Esophagus muscularis mucosa (tissue), 4 donors: ENCODE measurements at regions not wholly inside any gene's neighbourhood (a gene's known extent, or its start where the extent isn't known, plus 50 kb on each side); places are given as distances from the start of the nearest gene placed in this dataset.

ENCODE experiments used
- EP300 ChIP-seq: sonication (generic); formaldehyde crosslinking; IDR thresholded peaks from one replicate; pipeline ENCODE4 v1.6.1; 2017; ENCODE audit warnings: antibody characterized with exemption
- POLR2A ChIP-seq: fragments of 450-650 bp; IDR thresholded peaks from one replicate; pipeline ENCODE4 v1.6.1; 2017; ENCODE audit warnings: antibody characterized with exemption, moderate library complexity, mild to moderate bottlenecking, low read depth
- POLR2AphosphoS5 ChIP-seq, 2 donors: sonication (generic); formaldehyde crosslinking; IDR thresholded peaks; one replicate each; pipeline ENCODE4 v1.6.1; 2017; ENCODE audit warnings: antibody characterized with exemption in 2 of 2
- TF ChIP-seq, protein P1 (sequence below), 3 experiments: fragments of 200-600 bp in 2 of 3; fragments of 450-650 bp in 1 of 3; sonication (generic) in 2 of 3; IDR thresholded peaks; one replicate each; pipeline ENCODE4 v1.5.1; 2017 to 2019; ENCODE audit warnings: antibody characterized with exemption in 3 of 3, mild to moderate bottlenecking in 2 of 3, moderate library complexity in 1 of 3

DNA sequence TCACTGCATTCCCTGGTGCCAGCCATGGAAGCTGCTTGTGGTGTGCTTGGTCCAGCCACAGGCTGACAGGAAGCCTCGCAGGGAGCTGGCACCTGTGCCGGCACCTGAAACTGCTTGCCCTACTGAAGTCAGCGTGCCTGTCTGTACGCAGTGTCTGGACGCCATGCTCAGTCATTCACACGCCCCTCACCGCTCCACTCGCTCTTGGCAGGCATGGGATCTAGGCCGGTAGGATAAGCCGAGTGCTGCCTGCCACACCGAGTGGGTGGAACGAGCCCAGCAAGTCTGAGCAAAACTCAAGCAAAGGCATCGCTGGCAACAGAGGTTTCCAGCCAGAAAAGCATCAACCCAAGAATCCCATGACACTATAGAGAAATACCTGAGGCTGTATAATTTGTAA, 350.6 kb downstream of the CDH11 start:
- TF ChIP-seq POLR2A (no peak), EP300 (no peak), POLR2AphosphoS5 (IDR thresholded peaks at IDR 0.05) (no peak)
- TF ChIP-seq, protein P1, sequence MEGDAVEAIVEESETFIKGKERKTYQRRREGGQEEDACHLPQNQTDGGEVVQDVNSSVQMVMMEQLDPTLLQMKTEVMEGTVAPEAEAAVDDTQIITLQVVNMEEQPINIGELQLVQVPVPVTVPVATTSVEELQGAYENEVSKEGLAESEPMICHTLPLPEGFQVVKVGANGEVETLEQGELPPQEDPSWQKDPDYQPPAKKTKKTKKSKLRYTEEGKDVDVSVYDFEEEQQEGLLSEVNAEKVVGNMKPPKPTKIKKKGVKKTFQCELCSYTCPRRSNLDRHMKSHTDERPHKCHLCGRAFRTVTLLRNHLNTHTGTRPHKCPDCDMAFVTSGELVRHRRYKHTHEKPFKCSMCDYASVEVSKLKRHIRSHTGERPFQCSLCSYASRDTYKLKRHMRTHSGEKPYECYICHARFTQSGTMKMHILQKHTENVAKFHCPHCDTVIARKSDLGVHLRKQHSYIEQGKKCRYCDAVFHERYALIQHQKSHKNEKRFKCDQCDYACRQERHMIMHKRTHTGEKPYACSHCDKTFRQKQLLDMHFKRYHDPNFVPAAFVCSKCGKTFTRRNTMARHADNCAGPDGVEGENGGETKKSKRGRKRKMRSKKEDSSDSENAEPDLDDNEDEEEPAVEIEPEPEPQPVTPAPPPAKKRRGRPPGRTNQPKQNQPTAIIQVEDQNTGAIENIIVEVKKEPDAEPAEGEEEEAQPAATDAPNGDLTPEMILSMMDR (IDR thresholded peaks at IDR 0.05) = no peak
